GM23248 (cell line): ENCODE measurements at regions not wholly inside any gene's neighbourhood (a gene's known extent, or its start where the extent isn't known, plus 50 kb on each side); places are given as distances from the start of the nearest gene placed in this dataset.

ENCODE experiments used
- DNase-seq: peaks from one replicate; pipeline ENCODE4 v3.0.0-alpha.2; 2015
- H2AFZ ChIP-seq: fragments of 200-600 bp; sonication (generic); 2 replicates; pipeline ENCODE4 v1.6.1; 2016; ENCODE audit warnings: antibody characterized with exemption
- H3F3A ChIP-seq: fragments of 200-600 bp; sonication (generic); 2 replicates; pipeline ENCODE4 v1.6.1; 2016; ENCODE audit warnings: mild to moderate bottlenecking, antibody characterized with exemption, mixed run types; ENCODE audit not compliant: insufficient read depth
- H3K27ac ChIP-seq: fragments of 200-600 bp; sonication (generic); 2 replicates; pipeline ENCODE4 v1.5.1; 2016; ENCODE audit warnings: mild to moderate bottlenecking
- H3K27me3 ChIP-seq: fragments of 200-600 bp; sonication (generic); replicated peaks from 2 replicates; pipeline ENCODE4 v1.6.1; 2016; ENCODE audit warnings: mild to moderate bottlenecking; ENCODE audit not compliant: insufficient read depth
- H3K36me3 ChIP-seq: fragments of 200-600 bp; sonication (generic); 2 replicates; pipeline ENCODE4 v1.6.1; 2016; ENCODE audit warnings: low read depth, mild to moderate bottlenecking
- H3K4me1 ChIP-seq: fragments of 200-600 bp; sonication (generic); 2 replicates; pipeline ENCODE4 v1.6.1; 2016; ENCODE audit warnings: mild to moderate bottlenecking; ENCODE audit not compliant: insufficient read depth
- H3K4me2 ChIP-seq: fragments of 200-600 bp; sonication (generic); one replicate; pipeline ENCODE4 v1.6.1; 2016; ENCODE audit warnings: mild to moderate bottlenecking; ENCODE audit not compliant: unreplicated experiment
- H3K4me3 ChIP-seq: fragments of 200-600 bp; sonication (generic); 2 replicates; pipeline ENCODE4 v1.5.1; 2016; ENCODE audit warnings: mild to moderate bottlenecking
- H3K79me2 ChIP-seq: fragments of 200-600 bp; sonication (generic); 2 replicates; pipeline ENCODE4 v1.6.1; 2016; ENCODE audit warnings: mild to moderate bottlenecking; ENCODE audit not compliant: insufficient read depth
- H3K9ac ChIP-seq: fragments of 200-600 bp; sonication (generic); 2 replicates; pipeline ENCODE4 v1.6.1; 2016; ENCODE audit warnings: mild to moderate bottlenecking
- H3K9me2 ChIP-seq: fragments of 200-600 bp; sonication (generic); 2 replicates; pipeline ENCODE4 v1.6.1; 2016; ENCODE audit warnings: mixed run types, mild to moderate bottlenecking, moderate library complexity; ENCODE audit not compliant: insufficient read depth
- H3K9me3 ChIP-seq: fragments of 200-600 bp; sonication (generic); one replicate; pipeline ENCODE4 v1.6.1; 2017; ENCODE audit warnings: low read depth
- H4K20me1 ChIP-seq: fragments of 200-600 bp; sonication (generic); 2 replicates; pipeline ENCODE4 v1.6.0; 2016; ENCODE audit not compliant: insufficient read depth
- EZH2 ChIP-seq: fragments of 200-600 bp; sonication (generic); IDR thresholded peaks from 2 replicates; pipeline ENCODE4 v1.6.1; 2018; ENCODE audit warnings: antibody characterized with exemption, mild to moderate bottlenecking; ENCODE audit not compliant: insufficient read depth, poor library complexity, severe bottlenecking
- EZH2phosphoT487 ChIP-seq: fragments of 200-600 bp; sonication (generic); IDR thresholded peaks from 2 replicates; pipeline ENCODE4 v1.6.1; 2018; ENCODE audit warnings: antibody characterized with exemption, moderate library complexity, mild to moderate bottlenecking, low read depth; ENCODE audit not compliant: insufficient read depth
- WGBS, 2 experiments: methylation state at CpG; one replicate each; pipeline ENCODE4 v1.1.6; 2015 to 2017; ENCODE audit warnings: low lambda C conversion rate in 2 of 2, low coverage in 1 of 2; ENCODE audit errors: missing lambda C conversion rate in 2 of 2; 5-methylcytosine and 5-hydroxymethylcytosine counted together
- in situ Hi-C: fragments of 300-500 bp; cut with MboI; formaldehyde crosslinking; loops from 2 replicates; pipeline ENCODE4 v1.15.0; 2020

DNA sequence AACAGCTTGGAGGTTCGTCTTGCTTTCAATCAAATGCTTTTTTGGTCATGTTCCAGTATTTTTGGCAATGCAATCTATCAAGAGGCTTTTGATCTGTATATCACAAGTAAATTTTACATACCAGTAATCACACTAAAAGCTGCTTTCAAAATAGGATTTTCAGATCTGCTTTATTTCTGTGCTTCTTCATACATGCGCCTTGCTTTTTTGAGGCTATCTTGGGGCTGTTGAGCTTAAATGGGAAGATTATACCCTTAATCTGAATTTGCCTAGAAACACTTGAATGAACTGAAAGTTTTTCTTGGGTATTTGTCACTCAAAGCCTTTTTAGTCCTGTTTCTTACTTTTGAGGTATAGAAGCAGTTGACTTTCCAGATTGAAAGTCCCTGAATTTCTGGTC lies 62.1 kb upstream of the DCBLD2 start:
- in situ Hi-C loops = no loop called here
- TF ChIP-seq EZH2 (no peak), EZH2phosphoT487 (no peak)
- H3K9ac ChIP-seq = no peak overlapping the region
- peaks cover 53% of the 10 kb centered on the region for H3K4me1 ChIP-seq
- 96 to 99% methylated on average over 2 of the region's 2 CpGs for whole genome bisulfite sequencing, 2 experiments
- no peak overlapping the region for H3K27ac ChIP-seq
- H3F3A ChIP-seq = peaks cover 49% of the 10 kb centered on the region
- no peaks in the 10 kb centered on the region for H4K20me1 ChIP-seq
- no peaks in the 10 kb centered on the region for H3K79me2 ChIP-seq
- H3K9me2 ChIP-seq = no peaks in the 10 kb centered on the region
- no peak overlapping the region for H3K4me3 ChIP-seq
- no peaks in the 10 kb centered on the region for H3K9me3 ChIP-seq
- no peak for DNase-seq
- H3K36me3 ChIP-seq = no peaks in the 10 kb centered on the region
- H3K27me3 ChIP-seq = no peaks in the 10 kb centered on the region
- H3K4me2 ChIP-seq = no peak overlapping the region
- no peak overlapping the region for H2AFZ ChIP-seq

GRCh38 chr3:98962951-98963350 lies 61.5 kb upstream of the DCBLD2 start:
- H2AFZ ChIP-seq = no peak overlapping the region
- no peak overlapping the region for H3K9ac ChIP-seq
- no peaks in the 10 kb centered on the region for H3K36me3 ChIP-seq
- H3K27ac ChIP-seq = peak overlapping the region; percentile 95
- H4K20me1 ChIP-seq = no peaks in the 10 kb centered on the region
- H3K9me3 ChIP-seq = no peaks in the 10 kb centered on the region
- H3K4me3 ChIP-seq = peak overlapping the region; percentile 42
- no peaks in the 10 kb centered on the region for H3K9me2 ChIP-seq
- H3K4me2 ChIP-seq = peak overlapping the region; percentile 86
- no peaks in the 10 kb centered on the region for H3K79me2 ChIP-seq
- DNase-seq = peak; percentile 69
- H3K27me3 ChIP-seq = no peaks in the 10 kb centered on the region
- in situ Hi-C loops = no loop called here
- peaks cover 47% of the 10 kb centered on the region for H3K4me1 ChIP-seq
- H3F3A ChIP-seq = peaks cover 43% of the 10 kb centered on the region
- TF ChIP-seq EZH2 (no peak), EZH2phosphoT487 (no peak)

GRCh38 chr3:98962189-98962930 lies 60.9 kb upstream of the DCBLD2 start:
- in situ Hi-C loops = no loop called here
- Histone ChIP-seq H3K4me2 (peak overlapping the region; percentile 86), H4K20me1 (no peaks in the 10 kb centered on the region), H3K9me3 (no peaks in the 10 kb centered on the region), H3K27me3 (no peaks in the 10 kb centered on the region), H3K4me1 (peaks cover 41% of the 10 kb centered on the region), H3K4me3 (peak overlapping the region; percentile 50), H3K36me3 (no peaks in the 10 kb centered on the region), H3K9me2 (no peaks in the 10 kb centered on the region), H3K79me2 (no peaks in the 10 kb centered on the region), H3F3A (peaks cover 39% of the 10 kb centered on the region), H3K9ac (peak overlapping the region; percentile 68), H2AFZ (no peak overlapping the region), H3K27ac (peak overlapping the region; percentile 95)
- TF ChIP-seq EZH2 (no peak), EZH2phosphoT487 (no peak)
- DNase-seq = peak; percentile 93
- 32 to 42% methylated on average over 4 of the region's 4 CpGs for WGBS, 2 experiments

GRCh38 chr3:98961161-98962155 lies 60.0 kb upstream of the DCBLD2 start:
- H3K9me3 ChIP-seq = no peaks in the 10 kb centered on the region
- H2AFZ ChIP-seq = no peak overlapping the region
- peak overlapping the region; percentile 68 for H3K9ac ChIP-seq
- no peaks in the 10 kb centered on the region for H3K79me2 ChIP-seq
- H3K27me3 ChIP-seq = no peaks in the 10 kb centered on the region
- in situ Hi-C loops = no loop called here
- H3K4me3 ChIP-seq = peak overlapping the region; percentile 50
- peaks cover 39% of the 10 kb centered on the region for H3F3A ChIP-seq
- peaks cover 32% of the 10 kb centered on the region for H3K4me1 ChIP-seq
- TF ChIP-seq EZH2 (no peak), EZH2phosphoT487 (no peak)
- no peaks in the 10 kb centered on the region for H3K9me2 ChIP-seq
- DNase-seq = peak; percentile 87
- WGBS, 2 experiments = 98% methylated on average over 2 of the region's 2 CpGs
- H3K4me2 ChIP-seq = peak overlapping the region; percentile 86
- H4K20me1 ChIP-seq = no peaks in the 10 kb centered on the region
- no peaks in the 10 kb centered on the region for H3K36me3 ChIP-seq
- H3K27ac ChIP-seq = peak overlapping the region; percentile 95
